ENCODE measurements at regions not wholly inside any gene's neighbourhood (a gene's known extent, or its start where the extent isn't known, plus 50 kb on each side); places are given as distances from the start of the nearest gene placed in this dataset.

- 96 to 100% methylated on average over 3 of the region's 3 CpGs for WGBS, 2 donors
- no peak overlapping the region for H3K27ac ChIP-seq
- DNase-seq (ENCODE audit: low spot score in 2 of 2): no peak
- no peak overlapping the region for H3K4me3 ChIP-seq
- no peaks in the 10 kb centered on the region for H3K36me3 ChIP-seq
- TF ChIP-seq, protein P1, sequence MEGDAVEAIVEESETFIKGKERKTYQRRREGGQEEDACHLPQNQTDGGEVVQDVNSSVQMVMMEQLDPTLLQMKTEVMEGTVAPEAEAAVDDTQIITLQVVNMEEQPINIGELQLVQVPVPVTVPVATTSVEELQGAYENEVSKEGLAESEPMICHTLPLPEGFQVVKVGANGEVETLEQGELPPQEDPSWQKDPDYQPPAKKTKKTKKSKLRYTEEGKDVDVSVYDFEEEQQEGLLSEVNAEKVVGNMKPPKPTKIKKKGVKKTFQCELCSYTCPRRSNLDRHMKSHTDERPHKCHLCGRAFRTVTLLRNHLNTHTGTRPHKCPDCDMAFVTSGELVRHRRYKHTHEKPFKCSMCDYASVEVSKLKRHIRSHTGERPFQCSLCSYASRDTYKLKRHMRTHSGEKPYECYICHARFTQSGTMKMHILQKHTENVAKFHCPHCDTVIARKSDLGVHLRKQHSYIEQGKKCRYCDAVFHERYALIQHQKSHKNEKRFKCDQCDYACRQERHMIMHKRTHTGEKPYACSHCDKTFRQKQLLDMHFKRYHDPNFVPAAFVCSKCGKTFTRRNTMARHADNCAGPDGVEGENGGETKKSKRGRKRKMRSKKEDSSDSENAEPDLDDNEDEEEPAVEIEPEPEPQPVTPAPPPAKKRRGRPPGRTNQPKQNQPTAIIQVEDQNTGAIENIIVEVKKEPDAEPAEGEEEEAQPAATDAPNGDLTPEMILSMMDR (IDR thresholded peaks at IDR 0.05): no peak
- TF ChIP-seq POLR2A (IDR thresholded peaks at IDR 0.05) (no peak), EP300 (IDR thresholded peaks at IDR 0.05) (no peak)
- no peaks in the 10 kb centered on the region for H3K4me1 ChIP-seq
- H3K9me3 ChIP-seq: no peaks in the 10 kb centered on the region
- no peaks in the 10 kb centered on the region for H3K27me3 ChIP-seq
Measured at GRCh38 chr13:83955011-83955410, 72.7 kb upstream of the SLITRK1 start.

GRCh38 chr13:83953916-83954315 lies 71.6 kb upstream of the SLITRK1 start:
- DNase-seq (ENCODE audit: low spot score in 2 of 2): no peak
- Histone ChIP-seq H3K4me3 (no peak overlapping the region), H3K27me3 (no peaks in the 10 kb centered on the region), H3K27ac (no peak overlapping the region), H3K36me3 (no peaks in the 10 kb centered on the region), H3K9me3 (no peaks in the 10 kb centered on the region), H3K4me1 (no peaks in the 10 kb centered on the region)
- TF ChIP-seq, protein P1 (IDR thresholded peaks at IDR 0.05): no peak
- TF ChIP-seq EP300 (IDR thresholded peaks at IDR 0.05) (no peak), POLR2A (IDR thresholded peaks at IDR 0.05) (no peak)
- 88 to 92% methylated on average over 2 of the region's 2 CpGs for WGBS, 2 donors

DNA sequence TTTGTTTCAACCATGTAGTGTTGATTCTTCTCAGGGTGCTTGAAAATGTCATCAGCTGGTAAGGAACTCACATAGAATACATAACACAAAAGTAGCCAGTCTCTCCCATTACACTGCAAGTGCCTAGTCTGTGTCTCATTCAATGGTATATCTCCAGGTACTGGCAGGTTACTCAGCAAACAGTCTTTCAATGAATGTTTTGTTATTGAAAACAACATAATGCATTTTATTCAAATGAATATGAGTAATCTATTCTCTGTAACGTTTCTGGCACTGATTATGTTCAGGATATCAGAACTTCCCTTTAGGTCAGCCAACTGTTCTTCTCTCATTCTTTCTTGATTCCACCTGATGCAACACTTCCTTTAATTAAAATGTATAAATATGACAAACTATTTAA lies 68.0 kb upstream of the SLITRK1 start:
- Histone ChIP-seq H3K27ac (no peak overlapping the region), H3K4me3 (no peak overlapping the region), H3K27me3 (no peaks in the 10 kb centered on the region), H3K9me3 (no peaks in the 10 kb centered on the region), H3K36me3 (no peaks in the 10 kb centered on the region), H3K4me1 (no peaks in the 10 kb centered on the region)
- no peak for DNase-seq (ENCODE audit: low spot score in 2 of 2)
- TF ChIP-seq, protein P1 (IDR thresholded peaks at IDR 0.05): no peak
- TF ChIP-seq POLR2A (IDR thresholded peaks at IDR 0.05): no peak
- TF ChIP-seq EP300 (IDR thresholded peaks at IDR 0.05): no peak
- WGBS, 2 donors: 19 to 45% methylated on average over 1 of the region's 1 CpG

DNA sequence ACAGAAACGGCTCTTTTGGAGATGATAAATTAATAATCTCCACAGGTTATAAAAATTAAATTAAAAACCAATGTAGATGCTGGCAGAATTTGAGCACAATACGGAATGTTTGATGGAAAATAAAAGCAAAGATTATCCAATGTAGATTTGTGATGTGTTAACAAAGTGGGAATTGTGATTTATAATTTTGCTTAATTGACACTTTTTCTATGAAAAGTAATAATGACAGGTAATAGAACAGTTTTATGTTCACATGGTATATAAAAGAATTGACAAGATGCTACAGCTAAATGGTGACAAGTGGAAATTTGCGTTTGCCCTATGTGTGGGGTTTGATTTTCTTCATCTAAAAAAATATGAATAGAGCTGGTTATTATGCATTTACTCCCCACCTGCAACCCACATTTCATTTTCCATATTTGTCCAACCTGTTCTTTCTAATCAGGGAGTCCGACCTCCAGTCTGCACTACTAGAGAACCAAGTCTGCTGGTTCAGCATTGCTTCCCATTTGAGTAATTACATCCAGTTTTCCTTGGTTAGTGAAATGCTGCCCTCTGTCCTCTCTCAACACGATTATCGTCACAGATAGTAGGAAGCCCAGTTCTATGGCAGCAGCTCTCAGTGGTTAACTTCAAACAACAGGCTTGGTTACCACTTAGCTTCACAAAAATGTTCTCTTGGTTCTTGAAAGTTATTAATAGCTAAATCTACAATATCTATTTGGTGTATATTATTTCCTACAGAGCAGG lies 61.4 kb upstream of the SLITRK1 start:
- H3K9me3 ChIP-seq: no peaks in the 10 kb centered on the region
- TF ChIP-seq, protein P1 (IDR thresholded peaks at IDR 0.05): no peak
- TF ChIP-seq POLR2A (IDR thresholded peaks at IDR 0.05) (no peak), EP300 (IDR thresholded peaks at IDR 0.05) (no peak)
- no peak for DNase-seq (ENCODE audit: low spot score in 2 of 2)
- no peak overlapping the region for H3K27ac ChIP-seq
- no peak overlapping the region for H3K4me3 ChIP-seq
- no peaks in the 10 kb centered on the region for H3K36me3 ChIP-seq
- H3K4me1 ChIP-seq: no peaks in the 10 kb centered on the region
- 55 to 69% methylated on average over 6 of the region's 6 CpGs for WGBS, 2 donors
- H3K27me3 ChIP-seq: no peaks in the 10 kb centered on the region

DNA sequence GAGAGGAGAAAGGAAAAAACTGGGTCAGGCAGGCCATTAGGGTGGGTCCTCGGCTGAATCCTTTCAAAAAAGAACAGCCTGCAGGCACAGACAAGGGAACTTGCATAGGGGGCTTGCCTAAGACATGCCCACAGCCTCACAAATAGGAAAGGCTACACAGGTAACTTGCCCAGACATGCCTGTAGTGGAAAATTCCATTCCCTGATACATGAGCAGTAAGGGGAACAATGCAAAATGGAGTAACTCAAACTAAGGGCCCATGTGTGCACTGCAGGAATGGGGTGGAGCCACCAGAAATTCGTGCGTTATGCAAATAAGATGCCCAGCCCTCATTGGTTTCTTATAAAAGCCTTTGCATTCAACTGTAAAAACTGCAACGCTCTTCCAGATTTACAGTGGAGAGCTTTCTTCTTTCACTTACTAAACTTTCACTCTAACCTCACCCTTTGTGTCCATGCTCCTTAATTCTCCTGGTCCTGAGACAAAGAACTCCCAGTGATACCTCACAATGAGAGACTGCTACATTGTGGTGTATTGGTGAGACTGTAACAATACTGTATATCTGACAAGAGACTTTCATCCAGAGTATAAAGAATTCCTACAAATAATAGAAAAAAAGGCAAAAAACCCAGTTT lies 59.5 kb upstream of the SLITRK1 start:
- 84 to 86% methylated on average over 4 of the region's 4 CpGs for WGBS, 2 donors
- Histone ChIP-seq H3K4me1 (no peaks in the 10 kb centered on the region), H3K27ac (no peak overlapping the region), H3K4me3 (no peak overlapping the region), H3K27me3 (no peaks in the 10 kb centered on the region), H3K36me3 (no peaks in the 10 kb centered on the region), H3K9me3 (no peaks in the 10 kb centered on the region)
- no peak for DNase-seq (ENCODE audit: low spot score in 2 of 2)
- no peak for TF ChIP-seq POLR2A (IDR thresholded peaks at IDR 0.05)
- TF ChIP-seq, protein P1 (IDR thresholded peaks at IDR 0.05): no peak
- no peak for TF ChIP-seq EP300 (IDR thresholded peaks at IDR 0.05)

All from tibial nerve (tissue), 4 donors.